Smooth muscle cell (in vitro differentiated cells): ENCODE measurements at regions not wholly inside any gene's neighbourhood (a gene's known extent, or its start where the extent isn't known, plus 50 kb on each side); places are given as distances from the start of the nearest gene placed in this dataset.

Experiments used
- DNase-seq: peaks from one replicate; lab custom pipeline; 2025; ENCODE audit not compliant: unreplicated experiment; lab: John Stamatoyannopoulos, UW
- H2AFZ ChIP-seq: fragments of 200-600 bp; sonication (generic); 2 replicates; pipeline ENCODE4 v1.6.0; 2016; ENCODE audit warnings: antibody characterized with exemption, low read depth, mild to moderate bottlenecking
- H3F3A ChIP-seq: fragments of 200-600 bp; sonication (generic); 2 replicates; pipeline ENCODE4 v1.6.0; 2017; ENCODE audit warnings: antibody characterized with exemption, low read depth
- H3K27ac ChIP-seq: fragments of 200-600 bp; sonication (generic); 2 replicates; pipeline ENCODE4 v1.5.1; 2016; ENCODE audit warnings: low read depth, mild to moderate bottlenecking
- H3K27me3 ChIP-seq: fragments of 200-600 bp; sonication (generic); 2 replicates; pipeline ENCODE4 v1.6.1; 2016; ENCODE audit warnings: low read depth, mild to moderate bottlenecking
- H3K36me3 ChIP-seq: fragments of 200-600 bp; sonication (generic); 2 replicates; pipeline ENCODE4 v1.5.1; 2016; ENCODE audit warnings: low read depth
- H3K4me1 ChIP-seq: fragments of 200-600 bp; sonication (generic); 2 replicates; pipeline ENCODE4 v1.5.1; 2016; ENCODE audit warnings: low read depth
- H3K4me2 ChIP-seq: fragments of 200-600 bp; sonication (generic); 2 replicates; pipeline ENCODE4 v1.6.0; 2016; ENCODE audit warnings: mild to moderate bottlenecking
- H3K4me3 ChIP-seq: fragments of 200-600 bp; sonication (generic); 2 replicates; pipeline ENCODE4 v1.5.1; 2016; ENCODE audit warnings: mild to moderate bottlenecking
- H3K79me2 ChIP-seq: fragments of 200-600 bp; sonication (generic); 2 replicates; pipeline ENCODE4 v1.6.0; 2016; ENCODE audit warnings: low read depth, mild to moderate bottlenecking
- H3K9ac ChIP-seq: fragments of 200-600 bp; sonication (generic); 2 replicates; pipeline ENCODE4 v1.6.0; 2016; ENCODE audit warnings: low read depth
- H3K9me3 ChIP-seq: fragments of 200-600 bp; sonication (generic); replicated peaks from 2 replicates; pipeline ENCODE4 v1.5.1; 2016; ENCODE audit warnings: low read depth
- H4K20me1 ChIP-seq: fragments of 200-600 bp; sonication (generic); 2 replicates; pipeline ENCODE4 v1.6.0; 2016; ENCODE audit warnings: low read depth
- CTCF ChIP-seq: fragments of 200-600 bp; sonication (generic); IDR thresholded peaks from 2 replicates; pipeline ENCODE4 v1.5.1; 2017; ENCODE audit warnings: borderline replicate concordance, mild to moderate bottlenecking, antibody characterized with exemption; ENCODE audit not compliant: insufficient read depth, poor library complexity, severe bottlenecking
- WGBS: methylation state at CpG from one replicate; pipeline ENCODE4 v1.1.7; 2016; ENCODE audit warnings: low lambda C conversion rate; 5-methylcytosine and 5-hydroxymethylcytosine counted together

- 80% methylated on average over 4 of the region's 4 CpGs for WGBS
- no peak overlapping the region for H3K9ac ChIP-seq
- H3K27me3 ChIP-seq = no peaks in the 10 kb centered on the region
- no peak for DNase-seq
- no peaks in the 10 kb centered on the region for H3K79me2 ChIP-seq
- no peak overlapping the region for H3K4me2 ChIP-seq
- H3K4me1 ChIP-seq = no peaks in the 10 kb centered on the region
- no peaks in the 10 kb centered on the region for H3K36me3 ChIP-seq
- H3K9me3 ChIP-seq = no peaks in the 10 kb centered on the region
- no peaks in the 10 kb centered on the region for H4K20me1 ChIP-seq
- H3F3A ChIP-seq = no peaks in the 10 kb centered on the region
- H2AFZ ChIP-seq = no peak overlapping the region
- TF ChIP-seq CTCF = no peak
- H3K27ac ChIP-seq = no peak overlapping the region
- no peak overlapping the region for H3K4me3 ChIP-seq
Observed at GRCh38 chr4:181204109-181204508, 1039.1 kb upstream of the TENM3 start.

GRCh38 chr4:181213551-181213950 lies 1029.7 kb upstream of the TENM3 start:
- Histone ChIP-seq H3K4me2 (no peak overlapping the region), H3K9ac (no peak overlapping the region), H3F3A (no peaks in the 10 kb centered on the region), H2AFZ (no peak overlapping the region), H3K27me3 (no peaks in the 10 kb centered on the region), H3K36me3 (no peaks in the 10 kb centered on the region), H3K4me1 (no peaks in the 10 kb centered on the region), H3K9me3 (no peaks in the 10 kb centered on the region), H4K20me1 (no peaks in the 10 kb centered on the region), H3K4me3 (no peak overlapping the region), H3K27ac (no peak overlapping the region), H3K79me2 (no peaks in the 10 kb centered on the region)
- no peak for TF ChIP-seq CTCF
- no peak for DNase-seq
- WGBS = 63% methylated on average over 2 of the region's 2 CpGs

- H3K4me3 ChIP-seq = no peak overlapping the region
- no peak for DNase-seq
- H3K27ac ChIP-seq = no peak overlapping the region
- no peak for TF ChIP-seq CTCF
- no peaks in the 10 kb centered on the region for H3K27me3 ChIP-seq
- no peaks in the 10 kb centered on the region for H3K36me3 ChIP-seq
- H3F3A ChIP-seq = no peaks in the 10 kb centered on the region
- H3K79me2 ChIP-seq = no peaks in the 10 kb centered on the region
- WGBS = 79% methylated on average over 2 of the region's 2 CpGs
- no peak overlapping the region for H3K9ac ChIP-seq
- H3K9me3 ChIP-seq = no peaks in the 10 kb centered on the region
- H3K4me2 ChIP-seq = no peak overlapping the region
- H2AFZ ChIP-seq = no peak overlapping the region
- H3K4me1 ChIP-seq = peaks cover 7% of the 10 kb centered on the region
- no peaks in the 10 kb centered on the region for H4K20me1 ChIP-seq
Observed at GRCh38 chr4:181216501-181216900, 1026.7 kb upstream of the TENM3 start.

- H3K4me2 ChIP-seq = no peak overlapping the region
- H3F3A ChIP-seq = no peaks in the 10 kb centered on the region
- H3K79me2 ChIP-seq = no peaks in the 10 kb centered on the region
- peaks cover 7% of the 10 kb centered on the region for H3K4me1 ChIP-seq
- H3K4me3 ChIP-seq = no peak overlapping the region
- no peaks in the 10 kb centered on the region for H3K36me3 ChIP-seq
- H3K9ac ChIP-seq = no peak overlapping the region
- no peak for TF ChIP-seq CTCF
- no peaks in the 10 kb centered on the region for H3K27me3 ChIP-seq
- 69% methylated on average over 3 of the region's 3 CpGs for WGBS
- H3K27ac ChIP-seq = no peak overlapping the region
- H3K9me3 ChIP-seq = no peaks in the 10 kb centered on the region
- no peaks in the 10 kb centered on the region for H4K20me1 ChIP-seq
- no peak overlapping the region for H2AFZ ChIP-seq
- DNase-seq = no peak
Observed at GRCh38 chr4:181219783-181220416, 1023.3 kb upstream of the TENM3 start.
